HEK293 (cell line): ENCODE measurements at regions not wholly inside any gene's neighbourhood (a gene's known extent, or its start where the extent isn't known, plus 50 kb on each side); places are given as distances from the start of the nearest gene placed in this dataset.

ENCODE experiments used
- FEZF1 ChIP-seq: fragments of 450-650 bp; formaldehyde crosslinking; IDR thresholded peaks from 2 replicates; pipeline ENCODE4 v1.5.1; 2016; ENCODE audit warnings: missing biosample characterization, missing genetic modification characterization
- GFI1B ChIP-seq: fragments of 450-650 bp; formaldehyde crosslinking; IDR thresholded peaks from 2 replicates; pipeline ENCODE4 v1.5.1; 2016; ENCODE audit warnings: missing biosample characterization, missing genetic modification characterization
- GLI4 ChIP-seq: fragments of 450-650 bp; formaldehyde crosslinking; IDR thresholded peaks from 2 replicates; pipeline ENCODE4 v1.5.1; 2016; ENCODE audit warnings: missing biosample characterization, missing genetic modification characterization
- KLF16 ChIP-seq: fragments of 450-650 bp; formaldehyde crosslinking; IDR thresholded peaks from 2 replicates; pipeline ENCODE4 v1.5.1; 2017; ENCODE audit warnings: missing biosample characterization, missing genetic modification characterization
- TCF7L2 ChIP-seq: IDR thresholded peaks from 2 replicates; pipeline ENCODE4 v1.6.1; 2011; ENCODE audit warnings: low read depth, mild to moderate bottlenecking, inconsistent platforms, low read length, moderate library complexity, borderline replicate concordance
- ZEB2 ChIP-seq: fragments of 450-650 bp; formaldehyde crosslinking; IDR thresholded peaks from 2 replicates; pipeline ENCODE4 v1.5.1; 2016; ENCODE audit warnings: missing biosample characterization, missing genetic modification characterization
- ZNF114 ChIP-seq: fragments of 450-650 bp; formaldehyde crosslinking; IDR thresholded peaks from 2 replicates; pipeline ENCODE4 v1.5.0; 2017; ENCODE audit warnings: missing biosample characterization, missing genetic modification characterization
- ZNF16 ChIP-seq: fragments of 450-650 bp; formaldehyde crosslinking; IDR thresholded peaks from 2 replicates; pipeline ENCODE4 v1.5.1; 2016; ENCODE audit warnings: low read depth, missing biosample characterization, missing genetic modification characterization
- ZNF175 ChIP-seq: fragments of 450-650 bp; formaldehyde crosslinking; IDR thresholded peaks from 2 replicates; pipeline ENCODE4 v1.5.1; 2016; ENCODE audit warnings: missing biosample characterization, missing genetic modification characterization
- ZNF214 ChIP-seq: fragments of 450-650 bp; formaldehyde crosslinking; IDR thresholded peaks from 2 replicates; pipeline ENCODE4 v1.5.1; 2017; ENCODE audit warnings: missing biosample characterization, mild to moderate bottlenecking, missing genetic modification characterization, borderline replicate concordance
- ZNF324 ChIP-seq: fragments of 450-650 bp; formaldehyde crosslinking; IDR thresholded peaks from 2 replicates; pipeline ENCODE4 v1.5.1; 2016; ENCODE audit warnings: missing biosample characterization, missing genetic modification characterization
- ZNF433 ChIP-seq: fragments of 450-650 bp; formaldehyde crosslinking; IDR thresholded peaks from 2 replicates; pipeline ENCODE4 v1.5.1; 2016; ENCODE audit warnings: missing biosample characterization, missing genetic modification characterization, low read depth
- ZNF514 ChIP-seq: fragments of 450-650 bp; formaldehyde crosslinking; IDR thresholded peaks from 2 replicates; pipeline ENCODE4 v1.5.1; 2016; ENCODE audit warnings: missing biosample characterization, missing genetic modification characterization
- ZNF529 ChIP-seq: fragments of 450-650 bp; formaldehyde crosslinking; IDR thresholded peaks from 2 replicates; pipeline ENCODE4 v1.5.1; 2017; ENCODE audit warnings: missing genetic modification characterization, missing biosample characterization; ENCODE audit not compliant: insufficient replicate concordance
- ZNF530 ChIP-seq: fragments of 450-650 bp; formaldehyde crosslinking; IDR thresholded peaks from 2 replicates; pipeline ENCODE4 v1.5.1; 2016; ENCODE audit warnings: low read depth, missing biosample characterization, missing genetic modification characterization
- ZNF585B ChIP-seq: fragments of 450-650 bp; formaldehyde crosslinking; IDR thresholded peaks from 2 replicates; pipeline ENCODE4 v1.5.1; 2016; ENCODE audit warnings: missing biosample characterization, missing genetic modification characterization
- ZNF610 ChIP-seq: fragments of 450-650 bp; formaldehyde crosslinking; IDR thresholded peaks from 2 replicates; pipeline ENCODE4 v1.5.1; 2016; ENCODE audit warnings: missing biosample characterization, missing genetic modification characterization, borderline replicate concordance
- ZNF623 ChIP-seq: fragments of 450-650 bp; formaldehyde crosslinking; IDR thresholded peaks from 2 replicates; pipeline ENCODE4 v1.5.1; 2016; ENCODE audit warnings: missing biosample characterization, missing genetic modification characterization
- ZNF654 ChIP-seq: fragments of 450-650 bp; formaldehyde crosslinking; IDR thresholded peaks from 2 replicates; pipeline ENCODE4 v1.5.1; 2016; ENCODE audit warnings: low read depth, missing biosample characterization, missing genetic modification characterization
- ZNF658 ChIP-seq: fragments of 450-650 bp; formaldehyde crosslinking; IDR thresholded peaks from 2 replicates; pipeline ENCODE4; 2016; ENCODE audit warnings: missing biosample characterization, missing genetic modification characterization
- ZNF768 ChIP-seq: fragments of 450-650 bp; formaldehyde crosslinking; IDR thresholded peaks from 2 replicates; pipeline ENCODE4 v1.5.1; 2018; ENCODE audit warnings: missing biosample characterization, mild to moderate bottlenecking, missing genetic modification characterization
- ZNF777 ChIP-seq: fragments of 450-650 bp; formaldehyde crosslinking; IDR thresholded peaks from 2 replicates; pipeline ENCODE4 v1.5.1; 2017; ENCODE audit warnings: missing biosample characterization, missing genetic modification characterization, borderline replicate concordance
- ZNF785 ChIP-seq: fragments of 450-650 bp; formaldehyde crosslinking; IDR thresholded peaks from 2 replicates; pipeline ENCODE4 v1.5.1; 2016; ENCODE audit warnings: missing biosample characterization, missing genetic modification characterization
- ZNF837 ChIP-seq: fragments of 450-650 bp; formaldehyde crosslinking; IDR thresholded peaks from 2 replicates; pipeline ENCODE4 v1.5.1; 2016; ENCODE audit warnings: missing biosample characterization, missing genetic modification characterization
- TF ChIP-seq, protein P1 (sequence below): fragments of 450-650 bp; IDR thresholded peaks from 2 replicates; pipeline ENCODE4 v1.5.1; 2018; ENCODE audit warnings: missing biosample characterization, missing genetic modification characterization
- TF ChIP-seq, protein P2 (sequence below): fragments of 450-650 bp; formaldehyde crosslinking; IDR thresholded peaks from 2 replicates; pipeline ENCODE4 v1.5.1; 2016; ENCODE audit warnings: missing biosample characterization, missing genetic modification characterization
- TF ChIP-seq, protein P3 (sequence below): fragments of 450-650 bp; formaldehyde crosslinking; IDR thresholded peaks from 2 replicates; pipeline ENCODE4 v1.5.1; 2016; ENCODE audit warnings: missing biosample characterization, missing genetic modification characterization
- TF ChIP-seq, protein P4 (sequence below): fragments of 450-650 bp; formaldehyde crosslinking; conservative IDR thresholded peaks from 2 replicates; pipeline ENCODE4 v1.5.1; 2016; ENCODE audit warnings: low read depth, missing biosample characterization, missing genetic modification characterization
- TF ChIP-seq, protein P5 (sequence below): fragments of 450-650 bp; formaldehyde crosslinking; IDR thresholded peaks from 2 replicates; pipeline ENCODE4 v1.5.1; 2016; ENCODE audit warnings: missing biosample characterization, missing genetic modification characterization

DNA sequence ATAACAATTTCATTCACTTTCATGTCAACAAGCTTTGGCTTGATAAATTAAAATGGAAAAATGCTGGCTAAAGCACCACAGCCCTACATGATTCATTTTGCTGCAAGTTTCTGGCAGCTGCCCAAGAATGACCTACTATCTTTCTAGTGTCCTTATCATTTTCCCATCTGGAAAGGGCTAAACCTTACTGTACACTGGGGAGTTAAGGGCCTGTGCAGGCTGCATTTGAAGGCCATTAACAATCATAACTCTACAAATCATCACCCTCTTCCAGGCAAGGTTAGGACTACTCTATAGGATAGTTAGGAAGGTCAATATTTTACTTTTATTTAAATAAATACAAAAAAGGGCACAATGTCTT is 579.7 kb upstream of the ZNF608 start (continued):
- no peak for TF ChIP-seq ZNF514
- no peak for TF ChIP-seq KLF16 (tag by site-specific recombination)
- TF ChIP-seq ZNF610 (tag by site-specific recombination), result 0 out of 2 replicates have a peak, but pooled peaks have one; percentile 66
- TF ChIP-seq TCF7L2, result 0 out of 2 replicates have a peak, but pooled peaks have one; percentile 62
- TF ChIP-seq ZNF785 (tag by site-specific recombination), result no peak
- TF ChIP-seq ZNF114 (tag by site-specific recombination), result no peak
- TF ChIP-seq ZEB2 (tag by site-specific recombination), result peak; percentile 97
- TF ChIP-seq, protein P1, sequence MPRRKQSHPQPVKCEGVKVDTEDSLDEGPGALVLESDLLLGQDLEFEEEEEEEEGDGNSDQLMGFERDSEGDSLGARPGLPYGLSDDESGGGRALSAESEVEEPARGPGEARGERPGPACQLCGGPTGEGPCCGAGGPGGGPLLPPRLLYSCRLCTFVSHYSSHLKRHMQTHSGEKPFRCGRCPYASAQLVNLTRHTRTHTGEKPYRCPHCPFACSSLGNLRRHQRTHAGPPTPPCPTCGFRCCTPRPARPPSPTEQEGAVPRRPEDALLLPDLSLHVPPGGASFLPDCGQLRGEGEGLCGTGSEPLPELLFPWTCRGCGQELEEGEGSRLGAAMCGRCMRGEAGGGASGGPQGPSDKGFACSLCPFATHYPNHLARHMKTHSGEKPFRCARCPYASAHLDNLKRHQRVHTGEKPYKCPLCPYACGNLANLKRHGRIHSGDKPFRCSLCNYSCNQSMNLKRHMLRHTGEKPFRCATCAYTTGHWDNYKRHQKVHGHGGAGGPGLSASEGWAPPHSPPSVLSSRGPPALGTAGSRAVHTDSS (tag by site-specific recombination), result peak; percentile 43; the same call in 1 of the 2 replicates
- TF ChIP-seq GLI4, result no peak
- no peak for TF ChIP-seq ZNF623 (tag by site-specific recombination)
- TF ChIP-seq, protein P2, sequence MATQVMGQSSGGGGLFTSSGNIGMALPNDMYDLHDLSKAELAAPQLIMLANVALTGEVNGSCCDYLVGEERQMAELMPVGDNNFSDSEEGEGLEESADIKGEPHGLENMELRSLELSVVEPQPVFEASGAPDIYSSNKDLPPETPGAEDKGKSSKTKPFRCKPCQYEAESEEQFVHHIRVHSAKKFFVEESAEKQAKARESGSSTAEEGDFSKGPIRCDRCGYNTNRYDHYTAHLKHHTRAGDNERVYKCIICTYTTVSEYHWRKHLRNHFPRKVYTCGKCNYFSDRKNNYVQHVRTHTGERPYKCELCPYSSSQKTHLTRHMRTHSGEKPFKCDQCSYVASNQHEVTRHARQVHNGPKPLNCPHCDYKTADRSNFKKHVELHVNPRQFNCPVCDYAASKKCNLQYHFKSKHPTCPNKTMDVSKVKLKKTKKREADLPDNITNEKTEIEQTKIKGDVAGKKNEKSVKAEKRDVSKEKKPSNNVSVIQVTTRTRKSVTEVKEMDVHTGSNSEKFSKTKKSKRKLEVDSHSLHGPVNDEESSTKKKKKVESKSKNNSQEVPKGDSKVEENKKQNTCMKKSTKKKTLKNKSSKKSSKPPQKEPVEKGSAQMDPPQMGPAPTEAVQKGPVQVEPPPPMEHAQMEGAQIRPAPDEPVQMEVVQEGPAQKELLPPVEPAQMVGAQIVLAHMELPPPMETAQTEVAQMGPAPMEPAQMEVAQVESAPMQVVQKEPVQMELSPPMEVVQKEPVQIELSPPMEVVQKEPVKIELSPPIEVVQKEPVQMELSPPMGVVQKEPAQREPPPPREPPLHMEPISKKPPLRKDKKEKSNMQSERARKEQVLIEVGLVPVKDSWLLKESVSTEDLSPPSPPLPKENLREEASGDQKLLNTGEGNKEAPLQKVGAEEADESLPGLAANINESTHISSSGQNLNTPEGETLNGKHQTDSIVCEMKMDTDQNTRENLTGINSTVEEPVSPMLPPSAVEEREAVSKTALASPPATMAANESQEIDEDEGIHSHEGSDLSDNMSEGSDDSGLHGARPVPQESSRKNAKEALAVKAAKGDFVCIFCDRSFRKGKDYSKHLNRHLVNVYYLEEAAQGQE (tag by site-specific recombination), result peak; percentile 16; the same call in 1 of the 2 replicates
- TF ChIP-seq ZNF837 (tag by site-specific recombination), result no peak
- TF ChIP-seq ZNF529, result no peak
- 0 out of 2 replicates have a peak, but pooled peaks have one; percentile 1 for TF ChIP-seq ZNF654 (tag by site-specific recombination)
- no peak for TF ChIP-seq ZNF175
- TF ChIP-seq ZNF768 (tag by site-specific recombination), result no peak
- TF ChIP-seq ZNF433 (tag by site-specific recombination), result no peak
- TF ChIP-seq ZNF585B (tag by site-specific recombination), result no peak
- TF ChIP-seq ZNF658 (tag by site-specific recombination), result no peak
- peak; percentile 84 for TF ChIP-seq ZNF324 (tag by site-specific recombination)
- TF ChIP-seq GFI1B, result peak; percentile 77
- no peak for TF ChIP-seq ZNF530 (tag by site-specific recombination)
- TF ChIP-seq, protein P3, sequence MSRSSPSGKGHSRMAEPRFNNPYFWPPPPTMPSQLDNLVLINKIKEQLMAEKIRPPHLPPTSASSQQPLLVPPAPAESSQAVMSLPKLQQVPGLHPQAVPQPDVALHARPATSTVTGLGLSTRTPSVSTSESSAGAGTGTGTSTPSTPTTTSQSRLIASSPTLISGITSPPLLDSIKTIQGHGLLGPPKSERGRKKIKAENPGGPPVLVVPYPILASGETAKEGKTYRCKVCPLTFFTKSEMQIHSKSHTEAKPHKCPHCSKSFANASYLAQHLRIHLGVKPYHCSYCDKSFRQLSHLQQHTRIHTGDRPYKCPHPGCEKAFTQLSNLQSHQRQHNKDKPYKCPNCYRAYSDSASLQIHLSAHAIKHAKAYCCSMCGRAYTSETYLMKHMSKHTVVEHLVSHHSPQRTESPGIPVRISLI, result no peak
- TF ChIP-seq ZNF214, result no peak
- no peak for TF ChIP-seq ZNF16 (tag by site-specific recombination)
- TF ChIP-seq ZNF777 (tag by site-specific recombination), result no peak
- peak; percentile 97 for TF ChIP-seq FEZF1
- TF ChIP-seq, protein P4, sequence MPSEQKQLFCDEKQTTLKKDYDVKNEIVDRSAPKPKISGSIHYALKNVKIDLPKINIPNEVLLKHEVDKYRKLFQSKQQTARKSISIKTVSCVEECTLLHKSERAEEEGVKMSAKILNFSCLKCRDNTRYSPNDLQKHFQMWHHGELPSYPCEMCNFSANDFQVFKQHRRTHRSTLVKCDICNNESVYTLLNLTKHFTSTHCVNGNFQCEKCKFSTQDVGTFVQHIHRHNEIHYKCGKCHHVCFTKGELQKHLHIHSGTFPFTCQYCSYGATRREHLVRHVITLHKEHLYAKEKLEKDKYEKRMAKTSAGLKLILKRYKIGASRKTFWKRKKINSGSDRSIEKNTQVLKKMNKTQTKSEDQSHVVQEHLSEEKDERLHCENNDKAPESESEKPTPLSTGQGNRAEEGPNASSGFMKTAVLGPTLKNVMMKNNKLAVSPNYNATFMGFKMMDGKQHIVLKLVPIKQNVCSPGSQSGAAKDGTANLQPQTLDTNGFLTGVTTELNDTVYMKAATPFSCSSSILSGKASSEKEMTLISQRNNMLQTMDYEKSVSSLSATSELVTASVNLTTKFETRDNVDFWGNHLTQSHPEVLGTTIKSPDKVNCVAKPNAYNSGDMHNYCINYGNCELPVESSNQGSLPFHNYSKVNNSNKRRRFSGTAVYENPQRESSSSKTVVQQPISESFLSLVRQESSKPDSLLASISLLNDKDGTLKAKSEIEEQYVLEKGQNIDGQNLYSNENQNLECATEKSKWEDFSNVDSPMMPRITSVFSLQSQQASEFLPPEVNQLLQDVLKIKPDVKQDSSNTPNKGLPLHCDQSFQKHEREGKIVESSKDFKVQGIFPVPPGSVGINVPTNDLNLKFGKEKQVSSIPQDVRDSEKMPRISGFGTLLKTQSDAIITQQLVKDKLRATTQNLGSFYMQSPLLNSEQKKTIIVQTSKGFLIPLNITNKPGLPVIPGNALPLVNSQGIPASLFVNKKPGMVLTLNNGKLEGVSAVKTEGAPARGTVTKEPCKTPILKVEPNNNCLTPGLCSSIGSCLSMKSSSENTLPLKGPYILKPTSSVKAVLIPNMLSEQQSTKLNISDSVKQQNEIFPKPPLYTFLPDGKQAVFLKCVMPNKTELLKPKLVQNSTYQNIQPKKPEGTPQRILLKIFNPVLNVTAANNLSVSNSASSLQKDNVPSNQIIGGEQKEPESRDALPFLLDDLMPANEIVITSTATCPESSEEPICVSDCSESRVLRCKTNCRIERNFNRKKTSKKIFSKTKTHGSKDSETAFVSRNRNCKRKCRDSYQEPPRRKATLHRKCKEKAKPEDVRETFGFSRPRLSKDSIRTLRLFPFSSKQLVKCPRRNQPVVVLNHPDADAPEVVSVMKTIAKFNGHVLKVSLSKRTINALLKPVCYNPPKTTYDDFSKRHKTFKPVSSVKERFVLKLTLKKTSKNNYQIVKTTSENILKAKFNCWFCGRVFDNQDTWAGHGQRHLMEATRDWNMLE, result no peak
- TF ChIP-seq, protein P5, sequence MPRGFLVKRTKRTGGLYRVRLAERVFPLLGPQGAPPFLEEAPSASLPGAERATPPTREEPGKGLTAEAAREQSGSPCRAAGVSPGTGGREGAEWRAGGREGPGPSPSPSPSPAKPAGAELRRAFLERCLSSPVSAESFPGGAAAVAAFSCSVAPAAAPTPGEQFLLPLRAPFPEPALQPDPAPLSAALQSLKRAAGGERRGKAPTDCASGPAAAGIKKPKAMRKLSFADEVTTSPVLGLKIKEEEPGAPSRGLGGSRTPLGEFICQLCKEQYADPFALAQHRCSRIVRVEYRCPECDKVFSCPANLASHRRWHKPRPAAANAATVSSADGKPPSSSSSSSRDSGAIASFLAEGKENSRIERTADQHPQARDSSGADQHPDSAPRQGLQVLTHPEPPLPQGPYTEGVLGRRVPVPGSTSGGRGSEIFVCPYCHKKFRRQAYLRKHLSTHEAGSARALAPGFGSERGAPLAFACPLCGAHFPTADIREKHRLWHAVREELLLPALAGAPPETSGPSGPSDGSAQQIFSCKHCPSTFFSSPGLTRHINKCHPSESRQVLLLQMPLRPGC, result peak; percentile 94
